ENCODE measurements at regions not wholly inside any gene's neighbourhood (a gene's known extent, or its start where the extent isn't known, plus 50 kb on each side); places are given as distances from the start of the nearest gene placed in this dataset.
"Not testable (repeated sequence)": the region's sequence is repeated elsewhere in the genome, so short reads cannot be mapped to it uniquely, and the experiment has no call there.

GRCh38 chr3:75604286-75604934 lies 59.7 kb upstream of the FRG2C start:
- DNase-seq (ENCODE audit: low read depth): not testable (repeated sequence)

GRCh38 chr3:75607996-75608395 lies 56.1 kb upstream of the FRG2C start:
- not testable (repeated sequence) for DNase-seq (ENCODE audit: low read depth)

- DNase-seq (ENCODE audit: low read depth): not testable (repeated sequence)
Measured at GRCh38 chr3:75609598-75609997, 54.5 kb upstream of the FRG2C start.

GRCh38 chr3:75610773-75611172 lies 53.4 kb upstream of the FRG2C start:
- no peak for DNase-seq (ENCODE audit: low read depth)

GRCh38 chr3:75611724-75612460 lies 52.2 kb upstream of the FRG2C start:
- not testable (repeated sequence) for DNase-seq (ENCODE audit: low read depth)
